T-cell (primary cell): ENCODE measurements at regions not wholly inside any gene's neighbourhood (a gene's known extent, or its start where the extent isn't known, plus 50 kb on each side); places are given as distances from the start of the nearest gene placed in this dataset.

ENCODE experiments used
- ATAC-seq, 4 experiments: fragments of 200-7000 bp in 3 of 4; fragments of 150-1000 bp in 1 of 4; cut with Tn5 transposase; replicated peaks in 1 of 4; 1 replicate in 3 of 4; 2 replicates in 1 of 4; pipeline ENCODE4 v1.10.0; 2021; ENCODE audit warnings: moderate library complexity in 3 of 4, mild to moderate bottlenecking in 2 of 4, moderate number of reproducible peaks in 1 of 4
- CTCF ChIA-PET, 2 donors: fragments of 300-600 bp; sonication (Branson Sonifier 250); formaldehyde crosslinking; loops; one replicate each; lab custom pipeline; 2022; ENCODE audit warnings: antibody characterized with exemption in 2 of 2; lab: Charles Lee
- POLR2A ChIA-PET, 2 donors: fragments of 300-600 bp; sonication (Branson Sonifier 250); formaldehyde crosslinking; loops; one replicate each; lab custom pipeline; 2022; ENCODE audit warnings: antibody characterized with exemption in 2 of 2; lab: Charles Lee
- DNase-seq, 35 experiments: peaks; one replicate each; pipeline versions ENCODE4 v3.0.0 to v3.0.0-alpha.2; 2013 to 2023
- H3K27ac ChIP-seq: one replicate; pipeline ENCODE4 v1.5.1; 2013; ENCODE audit warnings: low read length
- H3K27me3 ChIP-seq, 2 experiments: replicated peaks in 1 of 2; 1 replicate in 1 of 2; 2 replicates in 1 of 2; pipeline versions ENCODE4 v1.6.1 to v1.7.0; 2013; ENCODE audit warnings: low read length in 1 of 2, mixed read lengths in 1 of 2; ENCODE audit not compliant: control insufficient read depth in 2 of 2, insufficient read depth in 2 of 2; ENCODE audit errors: extremely low read depth in 1 of 2
- H3K36me3 ChIP-seq, 2 donors: 1 replicate in 1 of 2; 2 replicates in 1 of 2; pipeline versions ENCODE4 v1.6.1 to v1.7.0; 2013; ENCODE audit warnings: low read length in 1 of 2; ENCODE audit not compliant: control insufficient read depth in 2 of 2, insufficient read depth in 1 of 2; ENCODE audit errors: extremely low read depth in 1 of 2
- H3K4me1 ChIP-seq, 2 experiments: 1 replicate in 1 of 2; 2 replicates in 1 of 2; pipeline versions ENCODE4 v1.6.1 to v1.7.0; 2013; ENCODE audit warnings: low read length in 2 of 2, mixed read lengths in 1 of 2; ENCODE audit not compliant: insufficient read depth in 2 of 2, control insufficient read depth in 1 of 2; ENCODE audit errors: extremely low read depth in 1 of 2
- H3K4me3 ChIP-seq, 2 donors: 1 replicate in 1 of 2; 2 replicates in 1 of 2; pipeline versions ENCODE4 v1.5.1 to v1.7.0; 2013; ENCODE audit warnings: mild to moderate bottlenecking in 2 of 2, low read length in 1 of 2, moderate library complexity in 1 of 2; ENCODE audit not compliant: control insufficient read depth in 1 of 2; ENCODE audit errors: extremely low read depth in 1 of 2
- H3K9me3 ChIP-seq: 2 replicates; pipeline ENCODE4 v1.7.0; 2013
- H3K27ac Mint-ChIP-seq, 2 donors: one replicate each; pipeline ENCODE4 v1.8.0; 2020 to 2021; ENCODE audit warnings: mild to moderate bottlenecking in 2 of 2, mixed read lengths in 2 of 2
- H3K27me3 Mint-ChIP-seq, 2 donors: one replicate each; pipeline ENCODE4 v1.8.0; 2021 to 2022; ENCODE audit warnings: mixed read lengths in 2 of 2
- H3K36me3 Mint-ChIP-seq: one replicate; pipeline ENCODE4 v1.8.0; 2021; ENCODE audit warnings: mixed read lengths
- H3K4me1 Mint-ChIP-seq, 3 donors: one replicate each; pipeline ENCODE4 v1.8.0; 2020 to 2022; ENCODE audit warnings: mixed read lengths in 3 of 3, mild to moderate bottlenecking in 1 of 3
- H3K4me3 Mint-ChIP-seq, 3 donors: one replicate each; pipeline ENCODE4 v1.8.0; 2020 to 2022; ENCODE audit warnings: mild to moderate bottlenecking in 3 of 3, mixed read lengths in 3 of 3, moderate library complexity in 3 of 3
- H3K9me3 Mint-ChIP-seq, 3 donors: one replicate each; pipeline ENCODE4 v1.8.0; 2020 to 2022; ENCODE audit warnings: mixed read lengths in 3 of 3
- WGBS: methylation state at CpG from one replicate; pipeline ENCODE4 v1.1.5; 2013; ENCODE audit warnings: missing lambda C conversion rate; ENCODE audit not compliant: insufficient coverage; 5-methylcytosine and 5-hydroxymethylcytosine counted together

- POLR2A ChIA-PET = no interaction called here
- no peaks in the 10 kb centered on the region for H3K36me3 Mint-ChIP-seq
- Histone ChIP-seq H3K9me3 (no peaks in the 10 kb centered on the region), H3K4me1 (no peaks in the 10 kb centered on the region), H3K4me3 (no peak overlapping the region), H3K27me3 (no peaks in the 10 kb centered on the region), H3K27ac (no peak overlapping the region), H3K36me3 (no peaks in the 10 kb centered on the region)
- CTCF ChIA-PET = no interaction called here
- no CpG with 5 or more reads among the region's 3 CpGs for WGBS
- no peak for ATAC-seq
- H3K9me3 Mint-ChIP-seq = peaks cover 0 to 12% (median 7%) of the 10 kb centered on the region in 3 donors
- no peak overlapping the region for H3K27ac Mint-ChIP-seq
- no peaks in the 10 kb centered on the region for H3K27me3 Mint-ChIP-seq
- DNase-seq = no peak
- H3K4me3 Mint-ChIP-seq = no peak overlapping the region
- no peaks in the 10 kb centered on the region for H3K4me1 Mint-ChIP-seq
Observed at GRCh38 chr5:114192108-114192507, 169.8 kb upstream of the KCNN2 start.

DNA sequence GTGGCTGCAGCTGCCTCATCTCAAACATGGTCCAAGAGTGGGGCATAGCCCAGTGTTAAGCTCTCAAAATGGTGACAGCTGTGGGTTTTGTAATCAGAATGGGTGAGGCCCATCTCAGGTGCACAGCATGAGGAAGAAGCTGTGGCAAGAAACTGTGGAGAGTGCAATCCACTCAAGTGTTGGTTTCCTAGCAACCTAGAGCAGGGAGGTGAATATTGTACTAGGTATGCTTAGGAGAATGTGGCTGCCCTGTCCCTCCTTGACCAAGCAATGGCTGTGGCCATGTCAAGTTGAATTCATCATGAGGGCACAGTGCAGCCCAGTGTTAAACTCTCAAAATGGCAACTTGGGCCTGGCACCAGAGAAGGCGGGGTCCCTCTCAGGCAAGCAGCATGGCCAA is 160.5 kb upstream of the KCNN2 start:
- H3K4me1 Mint-ChIP-seq = no peaks in the 10 kb centered on the region
- no peak overlapping the region for H3K4me3 ChIP-seq
- H3K27me3 Mint-ChIP-seq = no peaks in the 10 kb centered on the region
- DNase-seq (no peak), ATAC-seq (no peak)
- no peaks in the 10 kb centered on the region for H3K36me3 Mint-ChIP-seq
- WGBS = 33% methylated on average over 1 of the region's 1 CpG
- no peak overlapping the region for H3K27ac Mint-ChIP-seq
- H3K27ac ChIP-seq = no peak overlapping the region
- no peaks in the 10 kb centered on the region for H3K36me3 ChIP-seq
- no peaks in the 10 kb centered on the region for H3K27me3 ChIP-seq
- CTCF ChIA-PET = no interaction called here
- H3K9me3 ChIP-seq = no peaks in the 10 kb centered on the region
- no peaks in the 10 kb centered on the region for H3K4me1 ChIP-seq
- no peak overlapping the region for H3K4me3 Mint-ChIP-seq
- POLR2A ChIA-PET = no interaction called here
- H3K9me3 Mint-ChIP-seq = peaks cover 16 to 20% (median 18%) of the 10 kb centered on the region in 3 donors

- Mint-ChIP-seq H3K36me3 (no peaks in the 10 kb centered on the region), H3K9me3 (peaks cover 10 to 30% (median 13%) of the 10 kb centered on the region in 3 donors), H3K4me1 (no peaks in the 10 kb centered on the region), H3K27ac (no peak overlapping the region), H3K4me3 (no peak overlapping the region), H3K27me3 (no peaks in the 10 kb centered on the region)
- no CpG with 5 or more reads among the region's 2 CpGs for WGBS
- ATAC-seq = no peak
- no peaks in the 10 kb centered on the region for H3K4me1 ChIP-seq
- ChIA-PET POLR2A (no interaction called here), CTCF (no interaction called here)
- H3K27me3 ChIP-seq = no peaks in the 10 kb centered on the region
- H3K27ac ChIP-seq = no peak overlapping the region
- H3K4me3 ChIP-seq = no peak overlapping the region
- DNase-seq = no peak
- H3K36me3 ChIP-seq = no peaks in the 10 kb centered on the region
- no peaks in the 10 kb centered on the region for H3K9me3 ChIP-seq
Observed at GRCh38 chr5:114204923-114205322, 156.9 kb upstream of the KCNN2 start.

- peaks cover 3 to 22% (median 4%) of the 10 kb centered on the region in 3 donors for H3K9me3 Mint-ChIP-seq
- no peaks in the 10 kb centered on the region for H3K36me3 Mint-ChIP-seq
- CTCF ChIA-PET = interaction anchor here in 1 of 2 donors (0.7 kb wide), 1 partner anchor 1525 kb away, joined by 3 read pairs; no protein-coding TSS in a partner anchor
- Histone ChIP-seq H3K4me1 (no peaks in the 10 kb centered on the region), H3K4me3 (no peak overlapping the region), H3K9me3 (no peaks in the 10 kb centered on the region), H3K27ac (no peak overlapping the region), H3K36me3 (no peaks in the 10 kb centered on the region), H3K27me3 (no peaks in the 10 kb centered on the region)
- H3K27me3 Mint-ChIP-seq = no peaks in the 10 kb centered on the region
- H3K4me1 Mint-ChIP-seq = no peaks in the 10 kb centered on the region
- no peak overlapping the region for H3K27ac Mint-ChIP-seq
- no CpG with 5 or more reads among the region's 3 CpGs for WGBS
- ATAC-seq (no peak), DNase-seq (no peak)
- POLR2A ChIA-PET = no interaction called here
- no peak overlapping the region for H3K4me3 Mint-ChIP-seq
Observed at GRCh38 chr5:114206640-114207039, 155.2 kb upstream of the KCNN2 start.

- H3K27me3 ChIP-seq = no peaks in the 10 kb centered on the region
- Mint-ChIP-seq H3K27me3 (no peaks in the 10 kb centered on the region), H3K9me3 (peaks cover 3 to 22% (median 4%) of the 10 kb centered on the region in 3 donors), H3K36me3 (no peaks in the 10 kb centered on the region), H3K4me3 (no peak overlapping the region), H3K4me1 (no peaks in the 10 kb centered on the region), H3K27ac (no peak overlapping the region)
- no peak overlapping the region for H3K4me3 ChIP-seq
- WGBS = 60% methylated on average over 1 of the region's 3 CpGs
- no peaks in the 10 kb centered on the region for H3K9me3 ChIP-seq
- no peaks in the 10 kb centered on the region for H3K4me1 ChIP-seq
- POLR2A ChIA-PET = no interaction called here
- CTCF ChIA-PET = no interaction called here
- ATAC-seq (no peak), DNase-seq (no peak)
- H3K27ac ChIP-seq = no peak overlapping the region
- H3K36me3 ChIP-seq = no peaks in the 10 kb centered on the region
Observed at GRCh38 chr5:114207615-114208014, 154.3 kb upstream of the KCNN2 start.

GRCh38 chr5:114208120-114208519 is 153.8 kb upstream of the KCNN2 start:
- Mint-ChIP-seq H3K4me1 (no peaks in the 10 kb centered on the region), H3K9me3 (peaks cover 3 to 22% (median 4%) of the 10 kb centered on the region in 3 donors), H3K27ac (no peak overlapping the region), H3K27me3 (no peaks in the 10 kb centered on the region), H3K36me3 (no peaks in the 10 kb centered on the region), H3K4me3 (no peak overlapping the region)
- H3K27ac ChIP-seq = no peak overlapping the region
- H3K36me3 ChIP-seq = no peaks in the 10 kb centered on the region
- no peak for DNase-seq
- H3K9me3 ChIP-seq = no peaks in the 10 kb centered on the region
- ATAC-seq = no peak
- H3K4me3 ChIP-seq = no peak overlapping the region
- ChIA-PET POLR2A (no interaction called here), CTCF (no interaction called here)
- no peaks in the 10 kb centered on the region for H3K27me3 ChIP-seq
- no peaks in the 10 kb centered on the region for H3K4me1 ChIP-seq
- WGBS = 100% methylated on average over 1 of the region's 2 CpGs

- no peak for ATAC-seq
- no peaks in the 10 kb centered on the region for H3K27me3 Mint-ChIP-seq
- WGBS = 80% methylated on average over 2 of the region's 2 CpGs
Observed at GRCh38 chr5:114208588-114208987, 153.3 kb upstream of the KCNN2 start.

More at GRCh38 chr5:114208588-114208987, 153.3 kb upstream of the KCNN2 start:
- Mint-ChIP-seq H3K9me3 (peaks cover under 1 to 22% (median 4%) of the 10 kb centered on the region in 3 donors), H3K27ac (no peak overlapping the region), H3K4me1 (no peaks in the 10 kb centered on the region), H3K4me3 (no peak overlapping the region), H3K36me3 (no peaks in the 10 kb centered on the region)
- ChIA-PET POLR2A (no interaction called here), CTCF (no interaction called here)
- no peaks in the 10 kb centered on the region for H3K36me3 ChIP-seq
- no peaks in the 10 kb centered on the region for H3K4me1 ChIP-seq
- no peak for DNase-seq
- no peaks in the 10 kb centered on the region for H3K9me3 ChIP-seq
- no peak overlapping the region for H3K4me3 ChIP-seq
- H3K27ac ChIP-seq = no peak overlapping the region
- H3K27me3 ChIP-seq = no peaks in the 10 kb centered on the region
